ENCODE measurements at regions not wholly inside any gene's neighbourhood (a gene's known extent, or its start where the extent isn't known, plus 50 kb on each side); places are given as distances from the start of the nearest gene placed in this dataset.

- no peak for TF ChIP-seq CTCF (conservative IDR thresholded peaks at IDR 0.05 in 1 of 2, IDR thresholded peaks at IDR 0.05 in 1 of 2; ENCODE audit: extremely low read depth in 1 of 2, insufficient read depth in 1 of 2, low read depth in 1 of 2, low read length in 2 of 2)
- no peak for TF ChIP-seq EZH2 (IDR thresholded peaks at IDR 0.05; ENCODE audit: borderline replicate concordance, low read length)
Measured at GRCh38 chr13:97522243-97522642, 88.3 kb downstream of the RAP2A start.
